NOMO-1 (cell line): ENCODE measurements at regions not wholly inside any gene's neighbourhood (a gene's known extent, or its start where the extent isn't known, plus 50 kb on each side); places are given as distances from the start of the nearest gene placed in this dataset.
"Not testable (repeated sequence)": the region's sequence is repeated elsewhere in the genome, so short reads cannot be mapped to it uniquely, and the experiment has no call there.

Source experiments
- DNase-seq, 2 experiments: peaks; one replicate each; lab custom pipeline; 2025; ENCODE audit not compliant: unreplicated experiment in 2 of 2; lab: John Stamatoyannopoulos, UW

DNA sequence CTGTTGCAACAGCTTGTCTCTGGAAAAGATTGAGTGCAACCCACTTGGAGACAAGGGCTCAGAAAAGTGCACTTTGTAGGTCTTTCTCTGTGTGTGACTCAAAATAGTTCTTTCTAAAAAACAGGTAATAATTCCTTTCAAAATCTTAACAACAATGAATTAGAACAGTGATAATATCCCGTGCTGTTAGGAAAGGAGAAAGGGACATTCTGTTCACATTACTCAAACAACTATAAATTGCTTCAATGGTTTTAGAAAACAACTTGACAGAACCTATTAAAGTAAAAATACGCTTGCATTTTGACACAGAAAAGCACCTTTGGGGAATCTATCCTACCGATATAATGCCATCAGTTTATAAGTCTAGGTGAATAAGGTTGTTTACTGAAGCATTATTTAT lies 468.1 kb upstream of the DPP6 start:
- DNase-seq = no peak

DNA sequence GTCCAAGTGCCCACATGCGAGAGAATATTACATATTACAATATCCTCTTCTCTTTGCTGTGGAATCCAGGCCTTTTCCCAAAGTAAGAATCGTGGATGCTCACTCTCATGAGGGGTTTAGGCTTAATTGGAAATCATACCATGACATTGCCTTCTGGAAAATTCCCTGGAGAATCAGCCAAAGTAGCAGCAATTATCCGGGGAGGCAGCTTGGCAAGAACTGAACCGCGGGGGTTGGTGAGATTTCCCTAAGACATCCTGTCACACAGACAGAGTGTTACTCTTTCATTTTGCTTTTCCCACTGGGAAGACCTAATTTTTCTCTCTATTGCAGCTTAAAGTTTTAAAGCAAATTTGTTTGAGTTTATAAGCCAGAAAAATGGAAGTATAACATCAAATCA lies 463.6 kb upstream of the DPP6 start:
- no peak for DNase-seq

DNA sequence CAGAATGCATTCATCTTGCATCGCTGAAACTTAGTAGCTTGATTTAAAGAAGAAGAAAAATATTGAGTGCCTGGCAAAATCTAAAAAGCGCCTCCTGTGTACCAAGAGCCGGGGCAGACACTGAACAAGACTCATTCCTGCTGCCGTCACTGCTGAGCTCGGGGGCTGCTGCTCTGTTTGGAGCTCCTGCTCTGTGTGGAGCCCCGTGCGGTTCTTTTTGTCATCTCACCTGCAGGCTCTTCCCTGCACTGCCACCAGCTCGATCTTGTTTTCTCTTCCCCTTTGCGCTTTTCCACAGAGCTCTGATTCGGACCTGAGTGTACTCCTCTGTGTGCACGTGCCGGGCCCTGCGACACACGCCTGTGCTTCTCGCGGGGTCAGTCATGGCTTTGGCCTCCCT lies 462.1 kb upstream of the DPP6 start:
- DNase-seq = no peak

DNA sequence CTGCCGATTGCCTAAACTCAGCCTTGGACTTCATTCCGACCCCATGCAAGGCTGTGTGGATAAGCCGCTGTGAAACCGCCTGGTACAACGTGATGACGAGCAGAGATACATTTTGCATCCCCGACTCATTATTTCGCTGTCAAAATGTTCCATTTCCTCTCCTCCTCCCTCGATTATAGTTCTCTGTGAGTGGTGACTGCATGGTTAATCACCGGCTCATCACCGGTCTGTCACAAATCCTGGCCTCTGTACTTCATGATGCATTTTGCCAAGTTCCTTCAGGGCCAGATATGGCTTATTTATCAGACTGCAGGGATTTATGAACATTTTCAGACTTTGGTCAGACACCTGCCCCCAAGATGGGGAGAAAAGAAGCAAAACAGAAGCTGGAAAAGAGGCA lies 461.6 kb upstream of the DPP6 start:
- no peak for DNase-seq

DNA sequence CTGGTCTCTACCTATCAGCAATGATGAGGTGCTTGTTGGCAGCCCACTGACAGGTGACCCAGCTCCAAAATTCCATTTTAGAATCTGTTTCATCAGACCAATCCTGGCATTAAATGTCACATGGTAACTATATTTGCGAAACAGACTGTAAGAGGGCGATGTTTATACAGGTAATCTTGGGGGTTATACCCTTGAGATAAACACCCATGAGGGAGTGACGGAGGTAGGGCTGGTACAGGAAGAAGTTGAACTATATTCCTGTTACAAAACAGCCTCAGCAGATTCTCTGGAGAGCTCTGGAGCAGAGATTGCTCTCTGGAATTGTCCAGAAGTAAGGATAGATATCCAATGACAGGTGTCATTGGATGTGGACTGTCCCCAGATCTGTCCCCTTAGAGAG lies 444.8 kb upstream of the DPP6 start:
- DNase-seq = no peak

DNA sequence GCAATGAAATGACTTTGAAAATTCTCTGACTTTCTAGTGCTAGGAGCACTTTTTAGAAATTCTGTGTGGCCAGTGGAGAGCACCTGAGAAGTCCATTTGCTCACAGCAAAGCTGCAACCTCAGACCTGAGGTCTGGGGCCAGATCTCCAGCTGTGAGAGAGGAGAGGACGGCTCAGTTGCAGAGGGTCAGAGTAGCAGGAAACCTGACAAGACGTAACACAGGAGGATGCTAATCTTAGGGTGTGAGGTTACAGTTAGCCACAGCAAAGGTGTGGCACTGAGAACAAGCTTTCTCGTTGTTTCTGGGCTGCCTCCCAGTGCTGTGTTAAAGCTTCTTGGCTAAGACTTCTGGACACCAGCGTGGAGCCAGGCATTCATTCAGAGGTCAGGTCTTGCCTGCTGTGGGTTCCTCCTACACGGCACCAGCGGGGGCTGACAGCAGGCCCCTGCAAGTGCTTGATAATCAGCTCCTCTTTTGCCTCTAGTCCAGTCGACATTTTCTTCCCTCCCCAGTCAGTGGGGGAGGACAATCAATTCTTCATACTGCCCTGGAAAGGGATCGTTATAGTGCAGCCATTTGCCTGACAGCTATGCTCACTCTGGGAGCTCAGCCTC lies 435.4 kb upstream of the DPP6 start:
- DNase-seq = no peak

DNA sequence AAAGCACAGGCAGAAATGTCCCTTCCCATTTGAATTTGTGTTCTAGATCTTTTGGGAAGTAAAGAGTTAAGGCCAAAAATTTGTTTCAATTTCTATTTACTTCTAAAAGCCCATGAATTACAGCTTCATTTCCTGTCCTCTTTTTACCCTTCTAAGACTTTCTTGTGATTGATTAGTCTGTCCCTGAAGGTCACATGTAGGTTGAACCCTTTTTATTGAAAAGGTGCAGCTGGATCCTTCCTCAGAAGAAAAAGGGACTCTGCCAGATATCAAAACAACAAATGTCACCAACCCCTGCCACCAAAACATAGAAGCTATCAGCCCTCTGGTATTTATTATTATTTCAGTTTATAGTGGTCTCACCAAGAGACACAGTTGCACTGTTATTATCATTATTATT lies 424.9 kb upstream of the DPP6 start:
- no peak for DNase-seq

DNA sequence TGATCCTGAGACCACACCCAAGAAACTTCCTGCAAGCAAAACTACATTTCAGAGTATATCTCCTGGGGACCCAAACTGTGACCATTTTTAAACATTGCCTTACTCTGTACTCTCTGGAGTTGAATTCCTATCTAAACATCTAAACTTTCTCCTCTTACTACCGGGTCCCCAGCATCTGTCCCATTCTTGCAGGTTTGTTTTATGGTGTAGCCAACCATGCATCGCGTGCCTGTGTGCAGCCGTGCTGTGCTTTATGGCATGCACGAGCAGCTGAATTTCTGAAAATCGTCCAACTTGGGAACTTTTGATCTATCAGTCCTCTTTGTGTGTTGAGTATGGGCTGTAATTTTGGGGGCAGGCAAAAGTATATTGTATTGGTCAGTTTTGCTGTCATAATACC lies 423.8 kb upstream of the DPP6 start:
- no peak for DNase-seq

DNA sequence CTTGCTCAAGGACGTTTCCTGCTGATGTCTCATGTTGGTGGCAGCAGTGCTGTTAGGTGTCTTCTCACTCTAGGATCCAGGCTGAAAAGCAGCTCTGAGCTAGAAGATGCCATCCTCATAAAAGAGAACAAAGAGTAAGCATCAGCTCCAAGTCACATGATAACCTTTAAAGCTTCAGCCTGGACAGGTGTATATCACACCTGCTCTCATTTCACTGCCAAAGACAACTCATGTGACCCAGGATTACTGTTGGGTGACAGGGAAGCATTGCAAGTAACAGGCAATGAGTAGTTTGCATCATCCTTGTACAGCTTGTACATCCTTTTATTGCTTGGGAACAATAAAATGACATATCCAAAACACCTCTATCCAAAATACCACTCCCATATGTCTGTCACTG lies 423.4 kb upstream of the DPP6 start:
- no peak for DNase-seq

DNA sequence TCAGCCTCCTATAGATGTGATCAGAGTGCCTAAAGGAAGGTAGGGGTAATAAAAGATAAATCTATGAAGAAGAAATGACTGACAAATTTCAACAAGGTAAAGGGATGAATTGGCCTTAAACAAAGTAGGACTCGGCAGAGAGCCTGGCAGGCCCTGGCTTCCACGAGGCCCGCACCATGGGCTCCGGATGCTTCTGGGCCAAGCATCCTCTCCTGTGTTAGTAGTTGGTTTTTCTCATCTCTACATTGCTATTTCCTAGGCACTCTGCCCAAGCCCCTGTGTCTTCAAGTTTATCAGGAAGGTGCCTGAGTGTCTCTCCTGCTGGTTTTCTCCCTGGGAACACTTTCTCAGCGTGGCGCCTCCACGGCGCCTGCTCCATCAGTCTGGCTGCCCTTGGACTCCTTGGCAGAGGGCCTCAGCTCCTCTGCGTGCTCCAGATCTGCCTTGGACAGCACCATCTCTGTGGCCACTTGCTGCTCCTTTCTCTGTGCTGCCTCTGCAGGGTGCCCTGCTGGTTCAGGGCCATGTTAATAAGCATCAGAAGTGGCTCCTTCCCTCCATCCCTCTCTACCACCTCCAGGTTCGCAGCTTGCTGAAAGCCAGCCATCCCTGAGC lies 413.3 kb upstream of the DPP6 start:
- DNase-seq = no peak

DNA sequence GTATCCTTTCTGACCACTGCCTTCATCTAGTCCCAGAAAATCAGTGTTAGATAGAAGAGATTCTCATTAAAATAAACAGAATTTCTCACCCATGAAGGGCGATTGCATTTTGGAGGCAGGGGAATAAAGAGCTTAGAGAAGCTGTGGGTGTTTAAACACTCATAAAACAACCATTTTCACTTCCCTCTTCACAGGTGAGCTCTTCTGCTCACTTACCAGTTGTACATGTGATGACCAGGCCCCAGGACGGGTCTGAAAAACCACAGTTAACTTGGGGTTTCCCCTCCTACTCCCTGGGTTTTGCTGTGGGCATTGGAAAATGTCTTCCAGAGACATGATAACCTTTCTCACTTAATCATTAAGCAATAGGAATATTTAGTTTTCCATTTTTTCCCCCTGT lies 411.6 kb upstream of the DPP6 start:
- DNase-seq = no peak

DNA sequence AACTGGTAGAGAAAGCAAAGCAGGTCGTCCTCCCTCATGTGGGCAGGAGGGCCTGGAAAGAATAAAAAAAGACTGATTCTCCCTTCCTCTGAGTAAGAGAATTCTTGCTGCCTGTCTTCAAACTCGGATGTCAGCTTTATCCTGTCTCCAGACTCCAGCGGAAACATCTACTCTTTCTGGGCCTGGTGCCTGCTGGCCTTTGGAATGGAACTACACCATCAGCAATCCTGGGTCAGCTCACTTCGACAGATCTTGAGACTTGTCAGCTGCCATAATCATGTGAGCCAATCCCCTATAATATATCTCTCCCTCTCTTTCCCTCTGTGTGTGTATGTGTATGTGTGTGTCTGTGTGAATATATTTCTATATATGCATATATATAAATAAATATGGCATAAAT lies 411.0 kb upstream of the DPP6 start:
- no peak for DNase-seq

DNA sequence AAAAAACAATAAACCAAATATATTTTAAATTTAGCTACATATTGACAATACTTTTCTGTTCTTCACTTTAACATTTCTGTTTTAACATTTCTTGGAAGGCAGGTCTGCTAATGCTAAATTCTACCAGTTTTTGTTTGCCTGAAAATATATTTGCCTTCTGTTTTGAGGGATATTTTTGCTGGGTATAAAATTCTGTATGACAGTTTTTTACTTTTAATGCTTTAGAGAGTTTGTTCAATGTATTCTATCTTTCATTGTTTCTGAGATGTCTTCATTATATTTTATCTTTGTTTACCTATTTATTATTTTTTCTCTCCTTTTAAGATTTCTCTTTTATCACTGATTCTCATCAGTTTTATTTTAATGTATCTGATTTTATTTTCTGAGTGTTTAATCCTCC lies 409.2 kb upstream of the DPP6 start:
- DNase-seq = no peak

DNA sequence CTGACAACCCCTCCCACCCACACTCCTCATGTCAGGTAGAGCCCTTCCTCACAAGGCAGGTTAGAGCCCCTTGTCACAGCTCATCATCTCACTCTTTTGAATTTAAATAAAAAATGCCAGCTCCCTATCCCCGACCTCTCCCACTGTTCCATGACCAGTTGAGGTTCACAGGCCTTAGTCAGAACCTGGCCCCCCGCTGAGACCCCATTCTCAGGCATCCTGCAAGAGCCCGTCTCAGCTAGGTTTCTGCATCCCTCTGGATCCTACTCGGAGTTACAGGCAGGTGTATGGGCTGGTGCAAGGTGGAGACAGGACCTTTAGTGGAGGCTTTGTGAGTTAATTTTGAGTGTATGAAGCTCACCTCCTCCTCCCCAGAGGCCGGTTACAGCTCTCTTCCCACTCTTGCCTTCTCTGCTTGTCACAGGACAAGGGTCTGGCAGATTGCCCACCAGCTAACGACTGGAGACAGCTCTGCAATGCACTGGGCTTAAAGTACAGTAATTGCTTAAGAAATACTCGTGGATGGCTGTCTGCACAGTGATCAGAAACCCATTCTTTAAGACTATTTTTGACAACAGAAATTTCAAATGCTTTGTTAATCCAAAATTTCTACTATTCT lies 394.9 kb upstream of the DPP6 start:
- no peak for DNase-seq

DNA sequence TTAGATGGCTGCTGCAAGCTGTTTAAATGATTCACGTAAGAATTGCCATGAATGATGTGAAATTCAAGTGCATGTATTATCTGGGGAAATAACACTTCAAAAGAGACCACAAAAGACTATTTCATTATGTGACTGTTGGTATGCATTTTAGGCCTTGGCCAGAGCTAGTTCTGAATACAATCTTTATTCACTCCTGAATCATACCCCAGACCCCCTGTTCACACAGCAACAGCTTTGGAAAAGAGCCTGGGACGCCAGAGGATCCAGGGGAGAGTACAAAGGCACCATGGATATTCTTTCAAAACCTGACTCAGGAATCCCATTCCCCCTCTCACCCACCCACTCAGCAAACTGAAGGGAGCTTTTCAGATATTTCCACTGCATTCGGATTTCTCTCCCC lies 377.1 kb upstream of the DPP6 start:
- DNase-seq = no peak

DNA sequence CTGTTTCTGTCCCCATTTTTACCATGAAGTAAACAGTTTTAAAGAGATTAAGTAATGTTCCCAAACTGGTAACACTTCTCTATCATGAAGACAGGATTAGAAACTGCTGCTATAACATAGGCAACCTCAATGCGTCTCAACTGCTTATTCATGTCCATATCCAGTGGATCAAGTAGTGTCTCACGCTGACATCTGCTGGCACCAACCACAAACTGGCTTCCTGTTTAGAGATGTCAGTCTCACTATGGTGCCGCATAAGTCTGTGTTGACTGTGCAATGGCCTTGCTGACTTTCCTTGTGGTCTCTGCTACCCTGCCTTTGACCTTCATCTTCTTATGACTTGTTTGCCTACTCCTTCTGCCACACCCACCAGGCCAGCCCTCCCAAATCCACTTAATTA lies 369.6 kb upstream of the DPP6 start:
- no peak for DNase-seq

DNA sequence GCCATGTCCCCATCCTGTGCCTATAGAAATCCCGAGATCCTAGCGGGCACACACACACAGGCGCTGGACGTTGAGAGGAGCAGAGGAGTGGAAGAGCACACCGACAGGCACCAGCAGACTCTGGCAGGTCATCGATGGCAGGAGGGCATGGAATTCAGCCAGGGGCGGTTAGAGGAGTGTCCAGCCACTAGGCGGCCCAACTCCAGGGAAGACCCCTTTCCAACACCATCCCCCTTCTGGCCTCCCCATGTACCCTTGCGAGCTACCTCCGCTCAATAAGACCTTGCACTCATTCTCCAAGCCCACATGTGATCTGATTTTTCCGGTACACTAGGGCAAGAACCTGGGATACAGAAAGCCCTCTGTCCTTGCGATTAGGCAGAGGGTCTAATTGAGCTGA lies 356.0 kb upstream of the DPP6 start:
- DNase-seq = no peak

DNA sequence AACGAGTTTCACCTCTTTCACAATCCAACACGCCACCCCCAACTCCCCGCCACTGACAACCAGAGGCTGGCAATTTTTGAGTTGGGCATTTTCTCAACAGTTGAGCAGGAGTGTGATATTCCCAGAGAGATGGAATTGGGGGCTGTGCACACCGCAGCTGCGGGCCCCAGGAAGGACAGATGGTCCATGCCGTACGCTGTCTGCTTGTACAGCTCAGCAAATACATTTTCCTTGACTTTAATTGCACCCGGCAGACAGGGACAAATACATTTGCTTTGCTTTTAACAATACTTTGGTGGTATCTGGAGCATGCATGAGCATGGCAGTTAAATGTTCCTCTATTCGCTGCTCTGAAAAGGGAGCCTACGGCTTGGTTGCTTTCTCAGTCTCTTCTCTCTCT lies 354.2 kb upstream of the DPP6 start:
- no peak for DNase-seq

DNA sequence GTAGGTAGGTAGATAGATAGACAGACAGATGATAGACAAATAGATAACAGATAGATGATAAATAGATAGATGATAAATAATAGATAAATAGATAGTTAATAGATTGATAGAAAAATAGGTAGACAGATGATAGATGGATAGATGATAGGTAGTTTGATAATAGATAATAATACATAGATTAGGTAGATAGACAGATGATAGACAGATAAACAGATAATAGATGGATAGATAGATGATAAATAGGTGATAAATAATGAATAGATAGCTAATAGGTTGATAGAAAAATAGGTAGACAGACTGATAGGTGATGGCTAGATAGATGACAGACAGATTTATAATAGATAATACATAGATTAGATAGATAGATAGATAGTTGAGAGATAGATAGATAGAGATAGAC lies 350.5 kb upstream of the DPP6 start:
- DNase-seq = no peak

DNA sequence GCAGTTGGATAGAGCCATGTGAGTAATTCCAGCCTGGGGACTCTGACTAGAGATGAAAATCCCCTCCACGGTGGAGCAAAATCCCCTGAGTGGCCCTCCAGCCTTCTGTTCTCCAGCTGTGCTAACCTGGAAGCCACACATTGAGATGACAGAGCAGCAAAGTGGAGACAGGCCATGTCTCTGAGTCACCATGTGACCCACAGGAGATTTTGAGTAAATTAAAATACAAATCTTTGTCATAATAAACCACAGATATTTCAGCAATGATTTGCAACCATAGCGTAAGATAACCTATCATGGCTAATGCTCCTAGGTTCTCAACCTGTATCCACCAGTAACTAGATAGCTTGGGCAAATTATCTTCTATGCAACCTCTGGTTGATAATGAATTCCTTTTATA lies 328.3 kb upstream of the DPP6 start:
- not testable (repeated sequence) for DNase-seq

DNA sequence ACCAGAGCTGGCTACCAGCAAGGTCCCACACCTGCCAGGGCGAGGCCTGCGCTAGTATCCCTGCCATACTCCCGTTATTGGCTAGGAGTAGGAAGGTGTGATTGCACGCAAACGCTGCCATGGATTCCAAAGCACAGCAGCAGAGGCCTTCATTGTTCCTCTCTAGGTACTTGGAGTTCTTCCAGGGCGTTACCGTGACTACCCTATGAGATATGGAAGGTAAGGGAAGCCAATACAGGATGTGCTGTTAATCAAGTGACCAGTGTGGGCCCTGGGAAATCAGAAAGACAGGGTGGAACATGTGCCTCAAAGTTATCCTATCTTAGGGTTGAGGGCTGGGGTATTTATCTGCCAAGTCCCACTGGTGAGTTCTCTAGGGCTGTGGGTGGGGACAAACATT lies 320.7 kb upstream of the DPP6 start:
- DNase-seq = not testable (repeated sequence)

DNA sequence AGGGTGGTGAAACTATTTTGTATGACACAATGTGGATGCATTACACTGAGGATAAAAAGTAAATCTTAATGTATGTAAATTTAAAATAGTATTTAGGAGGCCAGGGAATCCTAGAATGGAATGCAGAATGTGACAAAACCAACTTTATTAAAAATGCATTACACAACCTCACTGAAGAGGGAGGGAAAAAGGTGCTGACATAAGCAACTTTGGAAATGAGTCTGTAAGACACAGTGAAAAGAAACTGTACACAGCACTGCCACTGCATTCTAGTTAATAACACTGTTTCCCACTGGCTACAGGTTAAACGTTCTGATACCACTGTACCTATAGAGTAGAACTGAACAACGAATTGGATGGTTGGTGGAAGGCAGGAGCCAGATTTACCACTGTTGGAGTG lies 308.8 kb upstream of the DPP6 start:
- not testable (repeated sequence) for DNase-seq

DNA sequence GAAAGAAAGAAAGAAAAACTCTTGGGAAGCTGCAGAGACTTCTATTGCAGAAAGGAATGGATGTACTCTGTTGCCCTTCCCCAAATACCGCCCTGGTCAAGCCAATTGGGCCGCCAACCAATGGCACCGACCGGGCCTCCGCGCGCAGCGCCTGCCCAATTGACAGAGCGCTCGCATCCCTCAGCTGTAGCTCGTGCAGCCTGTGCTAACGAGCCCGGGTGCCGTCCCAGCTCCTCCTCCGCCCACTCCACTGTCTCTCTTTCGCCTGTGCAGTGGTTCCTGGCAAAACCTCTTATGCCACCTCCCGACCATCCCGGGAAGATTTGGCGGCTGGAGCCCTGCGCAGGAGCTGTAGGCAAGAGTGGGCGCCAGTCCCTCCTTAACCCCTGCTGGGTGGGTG lies 304.2 kb upstream of the DPP6 start:
- not testable (repeated sequence) for DNase-seq
